ENCODE measurements at regions not wholly inside any gene's neighbourhood (a gene's known extent, or its start where the extent isn't known, plus 50 kb on each side); places are given as distances from the start of the nearest gene placed in this dataset.

GRCh38 chr6:14232889-14233288, 115.3 kb downstream of the CD83 start:
- TF ChIP-seq CTCF (IDR thresholded peaks at IDR 0.05; ENCODE audit: insufficient read depth, low read length) (no peak), SPI1 (IDR thresholded peaks at IDR 0.05; ENCODE audit: borderline replicate concordance, low read depth) (no peak)

Measured in HL-60 (cell line).